ENCODE measurements at regions not wholly inside any gene's neighbourhood (a gene's known extent, or its start where the extent isn't known, plus 50 kb on each side); places are given as distances from the start of the nearest gene placed in this dataset.

- DNase-seq, result no peak
Measured at GRCh38 chr4:85268961-85269360, 206.0 kb upstream of the ARHGAP24 start.

- DNase-seq, result no peak
Measured at GRCh38 chr4:85274955-85275354, 200.0 kb upstream of the ARHGAP24 start.

- DNase-seq, result no peak
Measured at GRCh38 chr4:85280963-85281362, 194.0 kb upstream of the ARHGAP24 start.

- no peak for DNase-seq
Measured at GRCh38 chr4:85291226-85291625, 183.7 kb upstream of the ARHGAP24 start.

- no peak for DNase-seq
Measured at GRCh38 chr4:85298037-85298436, 176.9 kb upstream of the ARHGAP24 start.

- no peak for DNase-seq
Measured at GRCh38 chr4:85302193-85302736, 172.7 kb upstream of the ARHGAP24 start.

GRCh38 chr4:85302756-85303155 lies 172.2 kb upstream of the ARHGAP24 start:
- DNase-seq, result no peak

GRCh38 chr4:85318415-85318814 lies 156.5 kb upstream of the ARHGAP24 start:
- DNase-seq, result no peak

- no peak for DNase-seq
Measured at GRCh38 chr4:85358831-85359230, 116.1 kb upstream of the ARHGAP24 start.

- no peak for DNase-seq
Measured at GRCh38 chr4:85362550-85362949, 112.4 kb upstream of the ARHGAP24 start.

- no peak for DNase-seq
Measured at GRCh38 chr4:85367815-85368214, 107.1 kb upstream of the ARHGAP24 start.

GRCh38 chr4:85368240-85368639 lies 106.7 kb upstream of the ARHGAP24 start:
- DNase-seq, result no peak

GRCh38 chr4:85368932-85369331 lies 106.0 kb upstream of the ARHGAP24 start:
- no peak for DNase-seq

GRCh38 chr4:85369703-85370380 lies 105.1 kb upstream of the ARHGAP24 start:
- DNase-seq, result no peak

- DNase-seq, result peak in 1 of 2 experiments; percentile 32
Measured at GRCh38 chr4:85370400-85371032, 104.4 kb upstream of the ARHGAP24 start.

GRCh38 chr4:85372966-85373365 lies 102.0 kb upstream of the ARHGAP24 start:
- DNase-seq, result no peak

GRCh38 chr4:85376285-85376684 lies 98.7 kb upstream of the ARHGAP24 start:
- DNase-seq, result no peak

GRCh38 chr4:85381968-85382367 lies 93.0 kb upstream of the ARHGAP24 start:
- no peak for DNase-seq

GRCh38 chr4:85391071-85391470 lies 83.9 kb upstream of the ARHGAP24 start:
- no peak for DNase-seq

GRCh38 chr4:85391589-85392410 lies 83.2 kb upstream of the ARHGAP24 start:
- DNase-seq, result no peak

- no peak for DNase-seq
Measured at GRCh38 chr4:85393201-85393600, 81.7 kb upstream of the ARHGAP24 start.

- DNase-seq, result no peak
Measured at GRCh38 chr4:85398276-85398675, 76.7 kb upstream of the ARHGAP24 start.

GRCh38 chr4:85399270-85399669 lies 75.7 kb upstream of the ARHGAP24 start:
- no peak for DNase-seq

- DNase-seq, result no peak
Measured at GRCh38 chr4:85402371-85402770, 72.6 kb upstream of the ARHGAP24 start.
